ENCODE measurements at regions not wholly inside any gene's neighbourhood (a gene's known extent, or its start where the extent isn't known, plus 50 kb on each side); places are given as distances from the start of the nearest gene placed in this dataset.
A peak's percentile ranks its signal among the peaks of the same experiment; 100 is the strongest.
"Not testable (repeated sequence)": the region's sequence is repeated elsewhere in the genome, so short reads cannot be mapped to it uniquely, and the experiment has no call there.

DNA sequence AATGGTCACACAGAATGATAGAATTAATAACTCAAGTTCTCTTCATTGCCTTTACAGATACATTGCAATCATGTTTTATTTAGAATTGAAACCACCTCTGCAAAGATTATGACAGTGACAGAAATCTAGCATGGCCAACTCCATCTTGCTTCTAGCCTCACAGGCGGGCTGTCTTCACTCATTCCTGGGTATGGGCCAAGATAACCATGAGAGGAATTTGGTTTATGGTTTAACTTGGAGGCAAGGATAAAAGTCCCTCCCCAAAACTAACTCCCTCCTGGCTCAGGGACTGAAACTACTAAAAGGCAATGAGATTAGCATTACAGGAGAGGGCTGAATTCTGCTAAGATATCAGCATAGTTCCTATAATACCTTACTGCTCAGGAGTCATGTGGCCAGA is 95.2 kb upstream of the CST7 start:
- Histone ChIP-seq H2AK5ac (ENCODE audit: low read depth, low read length) (no peak overlapping the region), H3K4ac (ENCODE audit: low read length) (no peak overlapping the region), H2AFZ (ENCODE audit: low read length) (no peak overlapping the region), H3K9ac (ENCODE audit: low read depth, low read length, poor library complexity) (no peak overlapping the region), H3K14ac (ENCODE audit: low read length) (no peak overlapping the region), H3K9me3 (replicated peaks in 1 of 2; ENCODE audit: control insufficient read depth in 2 of 2, insufficient read depth in 1 of 2, low read depth in 1 of 2, low read length in 2 of 2) (peaks cover 0 to 8% of the 10 kb centered on the region in 2 donors), H3K79me1 (ENCODE audit: low read depth, low read length) (no peaks in the 10 kb centered on the region), H3K18ac (ENCODE audit: low read length) (no peak overlapping the region), H2BK15ac (ENCODE audit: low read length) (no peak overlapping the region), H3K27me3 (ENCODE audit: control insufficient read depth in 3 of 3, insufficient read depth in 3 of 3, low read depth in 1 of 3, low read length in 3 of 3) (peaks cover 0 to 2% (median 0%) of the 10 kb centered on the region in 3 experiments), H4K91ac (ENCODE audit: low read depth, low read length, poor library complexity) (no peak overlapping the region), H2BK12ac (ENCODE audit: low read length) (no peak overlapping the region), H3K4me1 (ENCODE audit: control insufficient read depth in 2 of 2, insufficient read depth in 1 of 2, low read depth in 1 of 2, low read length in 2 of 2) (no peaks in the 10 kb centered on the region), H3K23ac (ENCODE audit: low read depth, low read length, poor library complexity) (no peak overlapping the region), H2BK5ac (ENCODE audit: low read length) (no peak overlapping the region), H2BK120ac (ENCODE audit: low read depth, low read length) (no peak overlapping the region), H3K27ac (replicated peaks; ENCODE audit: low read length) (no peak overlapping the region), H3K4me2 (ENCODE audit: insufficient read depth, low read length, poor library complexity, severe bottlenecking) (no peak overlapping the region), H3K4me3 (ENCODE audit: low read length in 2 of 2) (no peak overlapping the region), H4K8ac (ENCODE audit: low read depth, low read length) (no peak overlapping the region), H3K36me3 (replicated peaks in 1 of 2; ENCODE audit: control insufficient read depth in 2 of 2, insufficient read depth in 2 of 2, low read length in 2 of 2) (no peaks in the 10 kb centered on the region)
- DNase-seq (ENCODE audit: low spot score): no peak
- no CpG with 5 or more reads among the region's 1 CpG for WGBS, 2 donors (ENCODE audit: extremely low coverage in 2 of 2, insufficient read length in 2 of 2, insufficient replicate concordance in 1 of 2)

DNA sequence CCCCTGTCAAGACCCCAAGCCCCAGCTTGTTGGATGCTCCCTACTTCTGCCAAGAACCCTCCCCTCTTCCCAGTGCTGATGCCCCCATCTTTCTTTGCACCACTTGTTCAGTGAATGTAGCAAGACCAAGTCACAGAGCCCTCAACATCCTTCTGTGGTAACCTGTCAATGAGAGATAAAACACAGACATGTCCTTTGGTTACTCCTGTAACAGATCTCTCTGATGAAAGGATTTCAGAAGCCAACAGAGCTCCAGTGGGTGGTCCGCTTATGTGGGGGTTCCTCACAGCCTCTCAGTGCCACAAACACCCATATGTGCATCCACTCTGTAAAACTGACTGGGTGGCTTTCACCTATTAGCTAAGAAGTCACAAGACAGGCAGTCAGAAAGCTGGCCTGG is 93.2 kb upstream of the CST7 start:
- Histone ChIP-seq H3K36me3 (replicated peaks in 1 of 2; ENCODE audit: control insufficient read depth in 2 of 2, insufficient read depth in 2 of 2, low read length in 2 of 2) (no peaks in the 10 kb centered on the region), H2BK15ac (ENCODE audit: low read length) (no peak overlapping the region), H3K9ac (ENCODE audit: low read depth, low read length, poor library complexity) (no peak overlapping the region), H3K27ac (replicated peaks; ENCODE audit: low read length) (no peak overlapping the region), H4K91ac (ENCODE audit: low read depth, low read length, poor library complexity) (no peak overlapping the region), H2AFZ (ENCODE audit: low read length) (no peak overlapping the region), H3K27me3 (ENCODE audit: control insufficient read depth in 3 of 3, insufficient read depth in 3 of 3, low read depth in 1 of 3, low read length in 3 of 3) (peaks cover 0 to 2% (median 0%) of the 10 kb centered on the region in 3 experiments), H3K79me1 (ENCODE audit: low read depth, low read length) (no peaks in the 10 kb centered on the region), H2BK12ac (ENCODE audit: low read length) (no peak overlapping the region), H3K4me1 (ENCODE audit: control insufficient read depth in 2 of 2, insufficient read depth in 1 of 2, low read depth in 1 of 2, low read length in 2 of 2) (no peaks in the 10 kb centered on the region), H3K4ac (ENCODE audit: low read length) (no peak overlapping the region), H3K18ac (ENCODE audit: low read length) (no peak overlapping the region), H3K23ac (ENCODE audit: low read depth, low read length, poor library complexity) (no peak overlapping the region), H2BK5ac (ENCODE audit: low read length) (no peak overlapping the region), H4K8ac (ENCODE audit: low read depth, low read length) (no peak overlapping the region), H3K4me3 (ENCODE audit: low read length in 2 of 2) (no peak overlapping the region), H2BK120ac (ENCODE audit: low read depth, low read length) (no peak overlapping the region), H3K14ac (ENCODE audit: low read length) (no peak overlapping the region), H3K4me2 (ENCODE audit: insufficient read depth, low read length, poor library complexity, severe bottlenecking) (no peak overlapping the region), H3K9me3 (replicated peaks in 1 of 2; ENCODE audit: control insufficient read depth in 2 of 2, insufficient read depth in 1 of 2, low read depth in 1 of 2, low read length in 2 of 2) (peaks cover 0 to 10% of the 10 kb centered on the region in 2 donors), H2AK5ac (ENCODE audit: low read depth, low read length) (no peak overlapping the region)
- no CpG with 5 or more reads among the region's 1 CpG for WGBS, 2 donors (ENCODE audit: extremely low coverage in 2 of 2, insufficient read length in 2 of 2, insufficient replicate concordance in 1 of 2)
- DNase-seq (ENCODE audit: low spot score): no peak

DNA sequence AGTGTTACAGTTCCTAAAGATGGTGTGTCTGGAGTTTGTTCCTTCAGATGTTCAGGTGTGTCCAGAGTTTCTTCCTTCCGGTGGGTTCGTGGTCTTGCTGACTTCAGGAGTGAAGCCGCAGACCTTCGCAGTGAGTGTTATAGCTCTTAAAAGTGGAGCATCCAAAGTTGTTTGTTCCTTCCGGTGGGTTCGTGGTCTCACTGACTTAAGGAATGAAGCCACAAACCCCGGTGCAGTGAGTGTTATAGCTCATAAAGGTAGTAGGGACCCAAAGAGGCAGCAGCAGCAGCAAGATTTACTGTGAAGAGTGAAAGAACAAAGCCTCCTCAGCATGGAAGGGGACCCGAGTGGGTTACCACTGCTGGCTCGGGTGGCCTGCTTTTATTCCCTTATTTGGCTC is 90.6 kb upstream of the CST7 start:
- H2BK5ac ChIP-seq (ENCODE audit: low read length); H3K27ac ChIP-seq (replicated peaks; ENCODE audit: low read length); H2BK15ac ChIP-seq (ENCODE audit: low read length); H3K79me1 ChIP-seq (ENCODE audit: low read depth, low read length); H3K14ac ChIP-seq (ENCODE audit: low read length); H3K36me3 ChIP-seq (replicated peaks in 1 of 2; ENCODE audit: control insufficient read depth in 2 of 2, insufficient read depth in 2 of 2, low read length in 2 of 2); H3K9ac ChIP-seq (ENCODE audit: low read depth, low read length, poor library complexity); H3K18ac ChIP-seq (ENCODE audit: low read length); H4K91ac ChIP-seq (ENCODE audit: low read depth, low read length, poor library complexity); DNase-seq (ENCODE audit: low spot score); H3K23ac ChIP-seq (ENCODE audit: low read depth, low read length, poor library complexity); H2AFZ ChIP-seq (ENCODE audit: low read length); H3K4me2 ChIP-seq (ENCODE audit: insufficient read depth, low read length, poor library complexity, severe bottlenecking); H2BK12ac ChIP-seq (ENCODE audit: low read length); H3K4me1 ChIP-seq (ENCODE audit: control insufficient read depth in 2 of 2, insufficient read depth in 1 of 2, low read depth in 1 of 2, low read length in 2 of 2); H4K8ac ChIP-seq (ENCODE audit: low read depth, low read length); H2AK5ac ChIP-seq (ENCODE audit: low read depth, low read length); H3K27me3 ChIP-seq (ENCODE audit: control insufficient read depth in 3 of 3, insufficient read depth in 3 of 3, low read depth in 1 of 3, low read length in 3 of 3); H3K4me3 ChIP-seq (ENCODE audit: low read length in 2 of 2); H2BK120ac ChIP-seq (ENCODE audit: low read depth, low read length); H3K4ac ChIP-seq (ENCODE audit: low read length): not testable (repeated sequence)
- H3K9me3 ChIP-seq (replicated peaks in 1 of 2; ENCODE audit: control insufficient read depth in 2 of 2, insufficient read depth in 1 of 2, low read depth in 1 of 2, low read length in 2 of 2): peaks cover 0 to 15% of the 10 kb centered on the region in 2 donors
- whole genome bisulfite sequencing, 2 donors (ENCODE audit: extremely low coverage in 2 of 2, insufficient read length in 2 of 2, insufficient replicate concordance in 1 of 2): no CpG with 5 or more reads among the region's 9 CpGs

DNA sequence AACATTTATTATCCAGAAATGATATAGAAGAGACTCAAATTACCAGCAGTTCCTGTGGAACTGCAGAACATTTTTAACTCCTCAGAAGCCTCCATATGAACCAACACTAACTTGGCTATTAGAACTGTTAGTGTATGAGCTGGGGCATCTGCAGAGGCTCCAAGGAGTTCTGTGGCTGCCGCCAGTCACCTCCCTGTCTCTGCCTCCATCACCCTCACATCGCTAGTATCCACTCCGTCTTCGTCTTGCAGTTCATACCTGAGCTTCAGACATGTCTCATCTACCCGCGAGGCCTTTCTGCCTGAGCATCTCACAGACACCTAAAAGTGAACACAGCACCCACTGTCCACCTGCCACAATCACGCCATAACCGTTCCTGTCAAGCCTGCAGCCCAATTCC is 89.5 kb upstream of the CST7 start:
- Histone ChIP-seq H3K14ac (ENCODE audit: low read length) (peak overlapping the region; percentile 31), H3K9ac (ENCODE audit: low read depth, low read length, poor library complexity) (no peak overlapping the region), H3K4ac (ENCODE audit: low read length) (no peak overlapping the region), H4K8ac (ENCODE audit: low read depth, low read length) (peak overlapping the region; percentile 72), H3K36me3 (replicated peaks in 1 of 2; ENCODE audit: control insufficient read depth in 2 of 2, insufficient read depth in 2 of 2, low read length in 2 of 2) (no peaks in the 10 kb centered on the region), H3K4me1 (ENCODE audit: control insufficient read depth in 2 of 2, insufficient read depth in 1 of 2, low read depth in 1 of 2, low read length in 2 of 2) (no peaks in the 10 kb centered on the region), H2AFZ (ENCODE audit: low read length) (no peak overlapping the region), H3K79me1 (ENCODE audit: low read depth, low read length) (no peaks in the 10 kb centered on the region), H3K23ac (ENCODE audit: low read depth, low read length, poor library complexity) (no peak overlapping the region), H2BK12ac (ENCODE audit: low read length) (no peak overlapping the region), H3K9me3 (replicated peaks in 1 of 2; ENCODE audit: control insufficient read depth in 2 of 2, insufficient read depth in 1 of 2, low read depth in 1 of 2, low read length in 2 of 2) (peaks cover 2 to 16% of the 10 kb centered on the region in 2 donors), H3K18ac (ENCODE audit: low read length) (peak overlapping the region; percentile 67), H2BK15ac (ENCODE audit: low read length) (no peak overlapping the region), H4K91ac (ENCODE audit: low read depth, low read length, poor library complexity) (no peak overlapping the region), H2BK5ac (ENCODE audit: low read length) (no peak overlapping the region), H3K4me2 (ENCODE audit: insufficient read depth, low read length, poor library complexity, severe bottlenecking) (no peak overlapping the region), H3K27ac (replicated peaks; ENCODE audit: low read length) (no peak overlapping the region), H2BK120ac (ENCODE audit: low read depth, low read length) (no peak overlapping the region), H3K4me3 (ENCODE audit: low read length in 2 of 2) (no peak overlapping the region), H3K27me3 (ENCODE audit: control insufficient read depth in 3 of 3, insufficient read depth in 3 of 3, low read depth in 1 of 3, low read length in 3 of 3) (peaks cover 0 to 2% (median 0%) of the 10 kb centered on the region in 3 experiments), H2AK5ac (ENCODE audit: low read depth, low read length) (peak overlapping the region; percentile 2)
- no peak for DNase-seq (ENCODE audit: low spot score)
- no CpG with 5 or more reads among the region's 8 CpGs for WGBS, 2 donors (ENCODE audit: extremely low coverage in 2 of 2, insufficient read length in 2 of 2, insufficient replicate concordance in 1 of 2)
